ENCODE measurements at regions not wholly inside any gene's neighbourhood (a gene's known extent, or its start where the extent isn't known, plus 50 kb on each side); places are given as distances from the start of the nearest gene placed in this dataset.

- in situ Hi-C loops (cut with HindIII; ENCODE audit: low sequenced_read_pairs), result no loop called here
These were observed 249.7 kb upstream of the HS3ST5 start for GRCh38 chr6:114592506-114592905.

GRCh38 chr6:114588726-114589125 lies 245.9 kb upstream of the HS3ST5 start:
- in situ Hi-C loops (cut with HindIII; ENCODE audit: low sequenced_read_pairs), result no loop called here

- in situ Hi-C loops (cut with HindIII; ENCODE audit: low sequenced_read_pairs), result no loop called here
These were observed 243.5 kb upstream of the HS3ST5 start for GRCh38 chr6:114586298-114586697.

GRCh38 chr6:114581293-114581692 lies 238.5 kb upstream of the HS3ST5 start:
- in situ Hi-C loops (cut with HindIII; ENCODE audit: low sequenced_read_pairs), result no loop called here

- in situ Hi-C loops (cut with HindIII; ENCODE audit: low sequenced_read_pairs), result no loop called here
These were observed 238.1 kb upstream of the HS3ST5 start for GRCh38 chr6:114580882-114581281.

GRCh38 chr6:114579486-114579885 lies 236.7 kb upstream of the HS3ST5 start:
- in situ Hi-C loops (cut with HindIII; ENCODE audit: low sequenced_read_pairs), result no loop called here

- in situ Hi-C loops (cut with HindIII; ENCODE audit: low sequenced_read_pairs), result no loop called here
These were observed 234.3 kb upstream of the HS3ST5 start for GRCh38 chr6:114577109-114577508.

- in situ Hi-C loops (cut with HindIII; ENCODE audit: low sequenced_read_pairs), result no loop called here
These were observed 233.5 kb upstream of the HS3ST5 start for GRCh38 chr6:114576330-114576729.

GRCh38 chr6:114569669-114570068 lies 226.8 kb upstream of the HS3ST5 start:
- in situ Hi-C loops (cut with HindIII; ENCODE audit: low sequenced_read_pairs), result no loop called here

GRCh38 chr6:114564302-114564933 lies 221.6 kb upstream of the HS3ST5 start:
- in situ Hi-C loops (cut with HindIII; ENCODE audit: low sequenced_read_pairs), result no loop called here

GRCh38 chr6:114559419-114559818 lies 216.6 kb upstream of the HS3ST5 start:
- in situ Hi-C loops (cut with HindIII; ENCODE audit: low sequenced_read_pairs), result no loop called here

- in situ Hi-C loops (cut with HindIII; ENCODE audit: low sequenced_read_pairs), result no loop called here
These were observed 215.3 kb upstream of the HS3ST5 start for GRCh38 chr6:114558153-114558552.

- in situ Hi-C loops (cut with HindIII; ENCODE audit: low sequenced_read_pairs), result no loop called here
These were observed 214.1 kb upstream of the HS3ST5 start for GRCh38 chr6:114556846-114557488.

GRCh38 chr6:114550316-114550715 lies 207.5 kb upstream of the HS3ST5 start:
- in situ Hi-C loops (cut with HindIII; ENCODE audit: low sequenced_read_pairs), result no loop called here

- in situ Hi-C loops (cut with HindIII; ENCODE audit: low sequenced_read_pairs), result no loop called here
These were observed 200.9 kb upstream of the HS3ST5 start for GRCh38 chr6:114543696-114544095.

- in situ Hi-C loops (cut with HindIII; ENCODE audit: low sequenced_read_pairs), result no loop called here
These were observed 199.0 kb upstream of the HS3ST5 start for GRCh38 chr6:114541794-114542193.

GRCh38 chr6:114537977-114538376 lies 195.2 kb upstream of the HS3ST5 start:
- in situ Hi-C loops (cut with HindIII; ENCODE audit: low sequenced_read_pairs), result no loop called here

- in situ Hi-C loops (cut with HindIII; ENCODE audit: low sequenced_read_pairs), result no loop called here
These were observed 192.0 kb upstream of the HS3ST5 start for GRCh38 chr6:114534813-114535212.

GRCh38 chr6:114524081-114524480 lies 181.3 kb upstream of the HS3ST5 start:
- in situ Hi-C loops (cut with HindIII; ENCODE audit: low sequenced_read_pairs), result no loop called here

- in situ Hi-C loops (cut with HindIII; ENCODE audit: low sequenced_read_pairs), result no loop called here
These were observed 180.7 kb upstream of the HS3ST5 start for GRCh38 chr6:114523508-114523907.

GRCh38 chr6:114521926-114522325 lies 179.1 kb upstream of the HS3ST5 start:
- in situ Hi-C loops (cut with HindIII; ENCODE audit: low sequenced_read_pairs), result no loop called here

- in situ Hi-C loops (cut with HindIII; ENCODE audit: low sequenced_read_pairs), result no loop called here
These were observed 178.2 kb upstream of the HS3ST5 start for GRCh38 chr6:114520976-114521375.

GRCh38 chr6:114514170-114514569 lies 171.3 kb upstream of the HS3ST5 start:
- in situ Hi-C loops (cut with HindIII; ENCODE audit: low sequenced_read_pairs), result no loop called here

All from DLD1 (cell line).